ENCODE measurements at regions not wholly inside any gene's neighbourhood (a gene's known extent, or its start where the extent isn't known, plus 50 kb on each side); places are given as distances from the start of the nearest gene placed in this dataset.
"Not testable (repeated sequence)": the region's sequence is repeated elsewhere in the genome, so short reads cannot be mapped to it uniquely, and the experiment has no call there.

GRCh38 chr20:48375804-48376203 lies 452.0 kb downstream of the PREX1 start:
- no peak for DNase-seq

GRCh38 chr20:48374991-48375595 lies 452.7 kb downstream of the PREX1 start:
- no peak for DNase-seq

GRCh38 chr20:48374031-48374907 lies 453.5 kb downstream of the PREX1 start:
- DNase-seq: not testable (repeated sequence)

GRCh38 chr20:48373555-48373934 lies 454.3 kb downstream of the PREX1 start:
- no peak for DNase-seq

- not testable (repeated sequence) for DNase-seq
Measured at GRCh38 chr20:48372851-48373554, 454.8 kb downstream of the PREX1 start.

- DNase-seq: no peak
Measured at GRCh38 chr20:48371211-48371610, 456.6 kb downstream of the PREX1 start.

GRCh38 chr20:48368580-48369021 lies 459.2 kb downstream of the PREX1 start:
- not testable (repeated sequence) for DNase-seq

- not testable (repeated sequence) for DNase-seq
Measured at GRCh38 chr20:48367541-48368358, 460.0 kb downstream of the PREX1 start.

- DNase-seq: no peak
Measured at GRCh38 chr20:48366230-48366629, 461.6 kb downstream of the PREX1 start.

GRCh38 chr20:48364688-48365421 lies 462.9 kb downstream of the PREX1 start:
- no peak for DNase-seq

- DNase-seq: no peak
Measured at GRCh38 chr20:48364055-48364454, 463.7 kb downstream of the PREX1 start.

GRCh38 chr20:48360342-48360975 lies 467.3 kb downstream of the PREX1 start:
- DNase-seq: no peak

GRCh38 chr20:48359692-48360341 lies 468.0 kb downstream of the PREX1 start:
- no peak for DNase-seq

GRCh38 chr20:48359055-48359390 lies 468.8 kb downstream of the PREX1 start:
- not testable (repeated sequence) for DNase-seq

GRCh38 chr20:48358176-48359054 lies 469.4 kb downstream of the PREX1 start:
- DNase-seq: no peak

- no peak for DNase-seq
Measured at GRCh38 chr20:48357714-48358113, 470.1 kb downstream of the PREX1 start.

- DNase-seq: no peak
Measured at GRCh38 chr20:48354903-48355302, 472.9 kb downstream of the PREX1 start.

- DNase-seq: no peak
Measured at GRCh38 chr20:48354320-48354876, 473.4 kb downstream of the PREX1 start.

GRCh38 chr20:48352628-48353027 lies 475.2 kb downstream of the PREX1 start:
- DNase-seq: no peak

- DNase-seq: no peak
Measured at GRCh38 chr20:48352042-48352441, 475.8 kb downstream of the PREX1 start.
